NOMO-1 treated with DMSO at 0.1 percent for 48 hours (cell line): ENCODE measurements at regions not wholly inside any gene's neighbourhood (a gene's known extent, or its start where the extent isn't known, plus 50 kb on each side); places are given as distances from the start of the nearest gene placed in this dataset.
"Not testable (repeated sequence)": the region's sequence is repeated elsewhere in the genome, so short reads cannot be mapped to it uniquely, and the experiment has no call there.

ENCODE experiments used
- DNase-seq: peaks from one replicate; lab custom pipeline; 2025; ENCODE audit not compliant: unreplicated experiment; lab: John Stamatoyannopoulos, UW

DNA sequence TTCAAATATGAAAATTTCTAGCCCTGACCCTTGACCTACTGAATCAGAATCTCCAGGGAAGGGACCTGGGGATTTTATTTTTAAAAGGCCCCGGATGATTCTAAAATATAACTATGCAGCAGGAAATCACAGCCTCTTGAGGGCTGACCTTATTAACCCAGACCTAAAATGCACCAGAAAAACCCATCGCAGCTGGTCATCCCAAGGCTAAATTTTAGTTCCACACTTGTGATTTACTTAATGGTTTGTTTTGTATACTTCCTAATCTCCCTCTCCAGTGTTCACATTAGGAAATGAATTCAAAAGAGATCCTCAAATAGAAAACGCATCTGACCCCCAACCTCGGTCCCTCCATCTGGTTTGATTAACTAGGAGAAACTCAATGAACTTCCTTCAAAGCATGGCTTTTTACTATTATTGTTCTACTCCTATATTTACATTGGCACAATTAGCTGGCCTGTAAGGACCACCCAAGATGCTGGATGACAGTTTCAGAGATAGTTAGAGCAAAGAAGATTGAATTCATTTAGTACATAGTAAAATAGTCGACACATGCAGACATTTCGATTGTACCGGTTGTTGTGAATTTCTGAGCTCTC, 147.8 kb upstream of the MED14 start:
- DNase-seq: no peak

DNA sequence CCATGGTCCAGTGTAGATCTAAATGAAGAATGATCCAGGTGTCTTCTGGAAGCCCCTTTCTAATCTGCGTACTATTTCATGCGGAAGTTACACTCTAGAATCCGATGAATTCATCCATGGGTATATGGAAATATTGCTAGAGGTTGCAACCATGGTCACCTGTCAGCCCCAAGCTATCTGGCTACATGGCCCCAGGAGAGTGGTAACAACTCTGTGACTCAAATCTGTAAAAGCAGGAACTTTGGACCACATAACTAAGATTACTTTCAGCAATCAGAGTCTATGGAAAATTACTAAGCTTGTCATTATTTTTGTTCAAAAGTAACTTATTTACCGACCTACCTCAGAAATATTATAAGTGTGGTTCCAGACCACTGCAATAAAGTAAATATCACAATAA, 150.6 kb upstream of the MED14 start:
- DNase-seq: no peak

DNA sequence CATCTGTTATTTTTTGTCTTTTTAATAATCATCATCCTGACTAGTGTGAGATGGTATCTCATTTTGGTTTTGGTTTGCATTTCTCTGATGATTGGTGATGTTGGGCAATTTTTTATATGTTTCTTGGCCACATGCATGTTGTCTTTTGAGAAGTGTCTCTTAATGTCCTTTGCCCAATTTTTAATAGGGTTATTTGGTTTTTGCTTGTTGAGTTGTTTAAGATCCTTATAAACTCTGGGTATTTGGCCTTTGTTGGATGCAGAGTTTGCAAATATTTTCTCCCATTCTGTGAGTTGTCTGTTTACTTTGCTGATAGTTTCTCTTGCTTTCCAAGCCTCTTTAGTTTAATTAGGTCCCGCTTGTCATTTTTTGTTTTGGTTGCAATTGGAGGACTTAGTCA, 152.1 kb upstream of the MED14 start:
- no peak for DNase-seq

DNA sequence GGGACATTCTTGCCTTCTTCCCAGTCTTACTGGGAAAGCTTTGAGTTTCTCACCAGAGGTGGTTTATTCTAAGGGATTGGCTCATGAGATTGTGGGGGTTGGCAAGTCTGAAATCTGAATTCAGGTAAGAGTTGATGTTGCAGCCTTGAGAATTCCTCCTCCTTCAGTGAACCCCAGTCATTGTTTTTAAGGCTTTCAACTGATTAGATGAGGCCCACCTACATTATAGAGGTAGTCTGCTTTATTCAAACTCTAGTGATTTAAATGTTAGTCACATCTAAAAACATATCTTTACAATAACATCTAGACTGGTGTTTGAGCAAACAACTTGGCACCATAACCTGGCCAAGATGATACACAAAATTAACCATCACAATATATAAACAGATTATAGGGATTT, 156.5 kb upstream of the MED14 start:
- DNase-seq: no peak

DNA sequence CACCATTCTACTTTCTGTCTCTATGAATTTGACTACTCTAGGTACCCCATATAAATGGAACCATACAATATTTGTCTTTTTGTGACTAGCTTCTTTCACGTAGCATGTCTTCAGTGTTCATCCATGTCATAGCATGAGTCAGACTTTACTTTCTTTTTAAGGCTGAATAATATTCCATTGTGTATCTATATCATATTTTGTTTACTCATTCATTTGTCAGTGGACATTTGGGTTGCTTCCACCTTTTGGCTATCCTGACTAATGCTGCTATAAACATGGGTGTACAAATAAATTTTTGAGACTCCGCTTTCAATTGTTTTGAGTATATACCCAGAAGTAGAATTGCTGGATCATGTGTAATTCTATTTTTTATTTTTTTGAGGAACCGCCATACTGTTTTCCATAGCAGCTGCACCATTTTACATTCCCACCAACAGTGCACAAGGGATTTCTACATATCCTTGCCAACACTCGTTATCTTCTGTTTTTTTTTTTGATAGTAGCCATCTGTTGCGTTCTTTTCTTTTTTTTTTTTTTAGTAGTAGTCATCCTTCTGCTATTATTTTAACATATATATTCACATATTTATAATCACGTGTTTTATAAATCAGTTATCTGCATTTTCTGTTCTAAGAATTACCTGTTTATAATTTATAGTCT, 158.0 kb upstream of the MED14 start:
- DNase-seq: no peak

DNA sequence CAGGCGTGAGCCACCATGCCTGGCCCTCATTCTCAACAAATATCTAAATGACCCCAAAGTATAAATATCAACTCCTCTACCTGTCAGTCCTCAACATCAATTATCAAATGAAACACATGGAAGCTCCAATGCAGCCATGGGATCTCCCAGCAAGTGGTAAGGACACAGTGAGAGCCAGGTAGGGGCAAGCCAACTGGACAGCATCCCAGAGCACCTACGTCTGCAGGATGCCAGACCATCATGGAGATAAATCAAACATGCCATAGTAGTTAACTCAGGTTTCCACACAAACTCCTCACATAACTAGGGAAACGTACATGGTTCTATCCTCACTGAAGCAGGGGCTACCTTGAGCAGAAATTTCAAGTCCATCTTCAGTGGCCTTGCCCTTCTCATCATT, 159.9 kb upstream of the MED14 start:
- no peak for DNase-seq

DNA sequence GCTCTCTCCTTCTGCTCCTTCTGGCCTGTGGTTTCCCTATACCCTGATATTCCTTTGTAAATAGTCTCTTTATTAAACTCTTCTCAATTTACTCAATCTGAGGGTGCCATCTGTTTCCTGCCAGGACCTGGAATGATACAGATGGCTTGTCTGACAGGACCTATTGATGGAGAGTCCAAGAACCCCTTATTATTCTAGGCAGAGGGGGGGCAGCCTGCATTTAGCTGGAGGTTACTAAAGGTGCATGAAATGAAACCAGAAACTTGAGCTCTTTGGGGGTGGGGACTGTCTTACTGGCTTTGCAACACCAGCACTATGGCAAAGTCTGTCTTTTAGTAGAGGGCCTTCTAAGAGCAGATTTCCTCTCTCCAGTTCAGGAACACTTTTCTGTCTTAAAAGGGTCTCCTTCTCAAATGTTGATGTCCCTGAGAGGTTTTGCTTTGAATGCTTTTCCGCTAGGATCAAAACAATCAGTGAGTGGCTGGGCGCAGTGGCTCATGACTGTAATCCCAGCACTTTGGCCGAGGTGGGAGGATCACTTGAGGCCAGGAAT, 162.5 kb upstream of the MED14 start:
- no peak for DNase-seq

DNA sequence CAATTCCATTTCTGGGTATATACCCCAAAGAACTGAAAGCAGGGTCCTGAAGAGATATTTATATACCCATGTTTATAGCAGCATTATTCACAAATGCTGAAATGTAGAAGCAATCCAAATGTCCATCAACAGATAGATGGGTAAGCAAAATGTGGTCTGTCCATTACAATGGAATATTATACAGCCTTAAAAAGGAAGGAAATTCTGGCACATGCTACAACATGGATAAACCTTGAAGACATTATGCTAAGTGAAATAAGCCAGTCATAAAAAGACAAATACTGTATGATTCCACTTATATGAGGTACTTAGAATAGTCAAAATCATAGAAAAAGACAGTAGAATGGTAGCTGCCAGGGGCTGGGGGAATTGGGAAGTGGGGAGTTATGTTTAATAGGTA, 169.4 kb upstream of the MED14 start:
- not testable (repeated sequence) for DNase-seq

DNA sequence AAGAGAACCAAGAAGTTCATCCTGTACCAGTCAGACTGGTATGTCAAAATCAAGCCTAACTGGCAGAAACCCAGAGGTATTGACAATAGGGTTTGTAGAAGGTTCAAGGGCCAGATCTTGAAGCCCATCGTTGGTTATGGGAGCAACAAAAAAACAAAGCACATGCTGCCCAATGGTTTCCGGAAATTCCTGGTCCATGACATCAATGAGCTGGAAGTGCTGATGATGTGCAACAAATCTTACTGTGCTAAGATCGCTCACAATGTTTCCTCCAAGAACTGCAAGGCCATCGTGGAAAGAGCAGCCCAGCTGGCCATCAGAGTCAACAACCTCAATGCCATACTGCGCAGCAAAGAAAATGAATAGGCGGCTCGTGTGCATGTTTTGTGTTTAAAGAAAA, 172.7 kb upstream of the MED14 start:
- no peak for DNase-seq

DNA sequence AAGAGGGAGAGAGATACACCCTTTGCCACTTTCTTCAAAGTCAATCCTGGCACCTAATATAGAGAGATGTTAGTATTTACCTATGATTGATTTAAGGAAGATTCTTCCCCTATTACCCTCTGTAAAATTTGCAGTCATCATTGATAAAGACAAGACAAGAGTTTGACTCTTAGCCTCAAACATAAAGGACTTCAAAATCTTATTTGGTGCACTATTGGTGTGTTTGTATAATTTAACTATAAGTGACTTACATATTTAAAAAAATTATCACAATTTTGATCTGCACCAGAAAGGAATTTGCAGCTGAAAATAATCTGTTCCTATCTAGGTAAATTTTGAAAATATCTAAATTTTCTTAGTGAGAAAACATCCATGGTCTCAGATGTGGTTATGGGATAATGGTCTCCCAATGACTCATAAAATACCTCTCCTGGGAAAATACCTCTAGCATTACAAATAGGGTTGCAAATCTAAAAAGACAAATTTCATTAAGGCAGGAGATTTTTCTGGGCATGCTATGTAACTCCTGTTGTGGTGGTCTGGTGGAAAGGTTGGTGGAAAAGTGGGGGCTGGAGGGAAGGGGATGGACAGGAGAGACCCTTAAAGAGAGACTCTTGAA, 173.6 kb upstream of the MED14 start:
- DNase-seq: no peak

DNA sequence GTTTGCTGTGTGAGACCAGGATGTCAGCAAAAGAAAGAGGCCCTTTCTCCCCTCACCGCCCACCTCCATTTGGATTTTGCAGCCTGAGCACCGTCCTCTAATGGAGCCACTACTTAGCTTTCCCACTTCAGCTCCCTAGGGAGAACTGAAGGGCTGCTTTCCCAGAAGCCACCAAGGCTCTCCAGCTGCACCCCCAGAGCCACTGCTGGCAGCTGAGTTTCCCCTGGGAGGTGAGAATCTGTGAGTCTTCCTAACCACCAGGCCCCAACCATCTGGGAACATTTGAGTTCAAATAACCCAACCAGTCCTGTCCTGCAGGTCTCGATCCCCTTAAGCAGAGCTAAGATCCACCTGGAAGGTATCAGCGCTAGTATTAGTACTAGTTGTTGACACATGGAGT, 173.1 kb upstream of the USP9X start:
- no peak for DNase-seq

DNA sequence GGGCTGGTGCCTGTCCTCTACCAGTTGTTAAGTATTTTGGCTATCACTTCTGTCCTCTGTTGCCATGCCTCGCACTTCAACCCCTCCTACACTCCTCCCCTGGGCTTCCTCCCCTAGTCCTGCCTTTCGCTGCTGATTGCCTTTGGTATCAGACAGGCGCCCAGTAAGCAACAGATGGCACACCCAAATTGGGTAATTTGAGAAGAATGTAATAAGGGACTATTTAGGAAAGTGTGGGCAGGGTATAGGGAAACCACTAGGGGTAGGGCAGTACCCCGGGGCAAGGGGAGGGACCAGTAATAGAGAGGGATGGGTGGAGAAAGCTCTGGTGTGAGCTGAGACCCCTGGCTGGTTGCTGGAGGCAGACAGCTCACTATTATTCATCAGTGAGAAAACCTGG, 172.7 kb upstream of the USP9X start:
- DNase-seq: no peak

DNA sequence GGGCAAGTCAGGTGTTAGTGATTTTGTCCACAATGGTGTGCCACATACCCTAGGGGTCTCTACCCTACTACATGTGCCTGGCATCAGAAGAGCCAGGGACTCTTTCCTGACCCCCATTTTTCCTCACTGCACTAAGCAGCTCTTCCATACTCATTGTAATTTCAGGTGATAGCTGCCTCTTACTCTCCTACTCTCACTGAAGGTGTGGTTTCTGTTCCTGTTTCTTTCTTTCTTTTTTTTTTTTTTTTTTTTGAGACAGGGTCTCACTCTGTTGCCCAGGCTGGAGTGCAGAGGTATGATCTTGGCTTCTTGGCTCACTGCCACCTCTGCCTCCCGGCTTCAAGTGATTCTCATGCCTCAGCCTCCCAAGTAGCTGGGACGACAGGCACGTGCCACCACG, 164.9 kb upstream of the USP9X start:
- no peak for DNase-seq

DNA sequence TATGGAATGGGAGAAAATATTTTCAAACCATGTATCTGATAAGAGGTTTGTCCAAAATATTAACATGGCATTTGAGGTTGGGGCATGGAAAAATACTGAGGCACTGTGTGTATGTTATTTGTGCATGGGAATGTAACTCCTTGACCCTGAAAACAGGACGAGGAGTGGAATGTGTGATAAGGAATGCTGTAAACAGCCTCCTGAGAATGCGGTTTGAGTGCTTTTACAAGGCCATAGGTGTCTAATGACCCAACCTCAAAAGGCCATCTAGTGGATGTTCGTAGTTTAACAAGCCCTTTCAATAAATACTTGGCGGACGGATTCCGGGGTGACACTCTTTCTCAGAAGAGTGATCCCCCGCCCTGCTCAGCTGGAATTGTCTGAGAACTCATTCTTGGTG, 162.9 kb upstream of the USP9X start:
- DNase-seq: no peak

DNA sequence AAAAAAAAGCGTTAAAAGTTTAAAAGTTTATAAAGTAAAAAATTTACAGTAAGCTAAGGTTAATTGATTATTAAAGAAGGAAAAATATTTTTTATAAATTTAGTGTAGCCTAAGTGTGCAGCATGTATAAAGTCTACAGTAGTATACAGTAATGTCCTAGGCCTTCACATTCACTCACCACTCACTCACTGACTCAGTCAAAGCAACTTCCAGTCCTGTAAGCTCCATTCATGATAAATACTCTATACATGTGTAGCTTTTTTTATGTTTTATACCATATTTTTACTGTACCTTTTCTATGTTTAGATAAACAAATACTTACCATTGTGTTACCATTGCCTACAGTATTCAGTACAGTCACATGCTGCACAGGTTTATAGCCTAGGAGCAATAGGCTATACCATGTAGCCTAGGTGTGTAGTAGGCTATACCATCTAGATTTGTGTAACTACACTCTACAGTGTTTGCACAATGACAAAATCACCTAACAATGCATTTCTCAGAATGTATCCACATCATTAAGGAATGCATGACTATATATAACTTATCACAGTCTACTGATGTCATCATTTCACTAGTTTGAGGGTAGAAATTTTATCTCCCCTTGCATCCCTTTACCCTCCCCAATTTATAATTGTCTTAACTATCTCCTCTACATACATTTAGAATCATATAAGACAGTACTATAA, 158.4 kb upstream of the USP9X start:
- not testable (repeated sequence) for DNase-seq

DNA sequence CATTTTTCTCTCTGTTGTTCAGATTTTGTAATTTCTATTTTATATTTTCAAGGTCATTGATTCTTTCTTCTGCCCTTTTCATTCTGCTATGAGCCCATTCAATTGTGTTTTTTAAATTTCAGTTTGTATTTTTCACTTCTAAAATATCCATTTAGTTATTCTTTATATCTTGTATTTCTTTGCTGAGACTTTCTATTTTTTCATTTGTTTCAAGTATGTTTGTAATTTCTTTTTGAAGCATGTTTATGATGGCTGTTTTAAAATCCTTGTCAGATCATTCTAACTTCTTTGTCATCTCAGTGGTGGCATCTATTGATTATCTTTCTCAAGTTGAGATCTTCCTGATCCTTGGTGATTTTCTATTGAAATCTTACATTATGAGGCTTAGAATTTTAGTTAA, 157.2 kb upstream of the USP9X start:
- no peak for DNase-seq

DNA sequence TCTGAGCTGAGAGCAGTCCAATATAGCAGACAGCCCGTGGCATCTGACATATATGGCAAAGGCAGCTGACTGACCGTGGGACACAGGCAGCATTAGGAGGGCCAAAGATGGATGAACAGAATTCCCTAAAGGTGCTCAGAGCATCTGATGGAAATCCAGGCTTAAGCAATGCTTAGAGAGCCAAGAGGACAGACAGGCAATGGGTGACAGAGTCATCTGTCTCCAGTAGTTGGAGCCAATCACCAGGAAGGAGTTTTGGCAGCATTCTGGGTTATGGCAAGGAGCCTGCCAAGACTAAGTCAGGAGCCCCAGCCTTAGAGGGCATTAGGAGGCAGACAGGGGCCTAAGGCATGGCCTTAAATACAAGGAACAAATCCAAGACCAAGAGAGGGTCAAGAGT, 153.3 kb upstream of the USP9X start:
- no peak for DNase-seq

DNA sequence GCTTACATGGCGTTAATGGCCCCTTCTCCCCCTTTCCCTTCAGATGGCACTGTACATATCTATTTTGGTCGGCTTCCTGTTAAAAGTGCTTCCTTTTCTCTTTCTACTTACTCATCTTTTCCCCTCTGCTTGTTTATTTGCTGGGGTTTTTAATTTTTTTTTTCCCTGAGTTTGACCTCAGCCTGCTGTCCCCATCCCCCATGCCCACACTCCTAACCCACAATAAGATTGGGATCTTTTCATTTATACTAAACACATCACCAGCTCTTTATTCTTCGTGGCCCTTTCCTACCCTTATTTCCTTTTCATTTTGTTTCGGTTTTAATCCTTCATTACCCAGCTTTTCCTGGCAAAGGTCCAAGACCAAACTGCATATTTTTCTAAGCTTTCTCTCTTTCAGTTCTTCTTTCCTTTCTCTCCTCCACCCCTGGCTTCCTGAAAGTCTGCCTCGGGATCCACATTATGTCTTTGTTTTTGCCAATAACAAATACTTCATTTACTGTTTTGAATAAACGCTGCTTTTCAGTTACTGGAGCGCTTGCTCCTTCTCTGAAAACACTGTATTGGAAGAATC, 152.0 kb upstream of the USP9X start:
- peak; percentile 18 for DNase-seq

DNA sequence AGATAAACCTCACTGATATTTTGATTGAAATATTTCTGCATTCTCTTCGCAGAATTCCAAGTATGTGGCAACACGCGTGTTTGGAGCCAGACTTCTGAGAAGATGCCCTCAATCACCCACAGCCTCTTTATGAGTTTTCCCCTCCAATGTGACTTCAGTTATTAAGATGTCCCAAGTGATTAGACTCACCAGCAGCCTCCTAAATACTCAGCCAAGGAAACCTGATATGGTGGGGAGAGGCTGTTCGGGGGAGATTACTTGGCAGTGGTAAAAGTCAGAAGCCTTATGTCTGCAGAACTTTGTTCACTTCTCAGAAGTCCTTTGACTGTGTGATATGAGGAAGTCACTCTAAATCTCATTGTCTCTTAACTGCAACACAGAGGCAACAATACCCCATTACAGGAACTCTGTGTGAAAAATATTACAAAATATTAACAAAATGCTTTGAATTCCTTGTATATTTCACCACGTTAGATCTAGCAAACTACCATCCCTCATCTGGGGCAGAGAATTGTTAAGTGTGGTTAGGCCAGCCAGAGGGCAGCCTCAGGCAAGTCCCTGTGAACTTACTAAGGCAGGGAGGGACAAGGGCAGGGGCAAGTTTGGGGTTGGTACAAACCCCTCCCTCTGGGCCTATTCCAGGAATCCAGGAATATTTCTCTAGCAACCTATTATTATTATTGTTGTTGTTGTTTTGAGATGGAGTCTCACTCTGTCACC, 151.4 kb upstream of the USP9X start:
- DNase-seq: peak; percentile 33

DNA sequence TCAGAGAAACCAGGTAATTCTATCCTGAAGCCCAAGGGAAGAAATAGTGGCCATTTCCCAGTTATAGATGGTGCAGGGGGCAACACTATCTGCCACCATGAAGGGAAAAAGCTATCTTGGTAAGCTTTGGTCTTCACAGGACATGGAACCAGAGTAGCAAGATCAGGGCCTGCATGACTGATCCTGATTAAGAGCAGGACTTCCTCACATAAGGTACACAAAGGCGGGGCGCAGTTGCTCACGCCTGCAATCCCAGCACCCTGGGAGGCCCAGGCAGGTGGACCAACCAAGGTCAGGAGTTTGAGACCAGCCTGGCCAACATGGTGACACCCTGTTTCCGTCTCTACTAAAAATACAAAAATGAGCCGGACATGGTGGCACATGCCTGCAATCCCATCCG, 148.4 kb upstream of the USP9X start:
- DNase-seq: no peak

DNA sequence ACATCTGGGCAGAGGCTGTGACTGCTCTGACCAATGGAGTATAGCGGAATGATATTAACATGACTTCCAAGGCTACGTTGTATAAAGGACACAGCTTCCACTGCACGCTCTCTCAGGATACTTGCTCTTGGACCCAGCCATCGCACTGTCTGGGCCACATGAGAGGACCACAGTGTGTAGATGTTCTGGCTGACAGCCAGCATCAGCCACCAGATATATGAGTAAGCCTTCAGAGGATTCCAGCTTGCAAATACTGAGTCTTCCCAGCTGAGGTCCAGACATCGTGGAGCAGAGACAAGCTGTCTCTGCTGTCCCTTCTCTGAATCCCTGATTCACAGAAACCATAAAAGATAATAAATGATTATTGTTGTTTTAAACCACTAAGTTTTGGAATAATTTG, 146.8 kb upstream of the USP9X start:
- DNase-seq: no peak
